Mesenteric fat pad (tissue), 1 donor: ENCODE measurements at regions not wholly inside any gene's neighbourhood (a gene's known extent, or its start where the extent isn't known, plus 50 kb on each side); places are given as distances from the start of the nearest gene placed in this dataset.

Experiments used
- DNase-seq: peaks from one replicate; pipeline ENCODE4 v3.0.0-alpha.2; 2020; ENCODE audit warnings: low spot score
- donor health status: DM: yes; HTN: yes; CAD: no.

DNA sequence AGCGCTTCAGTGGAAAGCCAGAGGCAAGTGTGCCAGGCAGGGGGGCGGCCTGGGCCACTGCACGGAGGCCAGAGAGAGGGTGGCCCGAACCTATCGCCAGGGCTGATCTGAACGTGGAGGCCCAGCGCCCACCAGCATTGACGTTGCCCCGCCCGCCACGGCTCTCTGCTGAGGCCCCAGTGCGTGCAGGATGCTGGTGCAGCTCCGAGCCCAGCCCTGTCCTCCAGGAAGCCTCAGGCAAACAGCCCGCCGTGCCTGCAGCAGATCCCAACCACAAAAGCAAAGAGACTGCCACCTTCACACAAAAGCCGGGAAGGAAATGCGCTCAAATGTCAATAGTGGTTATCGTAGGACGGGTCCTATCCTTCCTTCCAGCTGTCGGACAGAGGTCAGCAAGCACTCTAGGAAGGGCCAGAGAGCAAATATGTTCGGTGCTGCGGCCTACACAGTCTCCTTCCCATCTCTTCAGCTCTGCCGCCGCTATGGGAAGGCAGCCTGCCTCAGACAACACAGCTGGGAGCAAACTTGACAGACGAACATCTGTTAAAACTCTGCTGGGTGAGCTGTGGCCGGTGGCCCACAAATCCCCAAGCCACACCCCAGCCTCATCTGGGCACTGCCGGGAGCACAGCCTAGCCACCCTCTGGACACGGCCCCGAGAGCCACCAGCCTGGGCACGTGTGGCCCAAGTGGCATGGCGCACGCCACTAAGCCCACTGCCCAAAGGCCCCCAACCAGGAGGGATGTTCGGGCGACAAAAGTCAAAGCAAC is 146.2 kb downstream of the CRYBB2 start:
- no peak for DNase-seq

DNA sequence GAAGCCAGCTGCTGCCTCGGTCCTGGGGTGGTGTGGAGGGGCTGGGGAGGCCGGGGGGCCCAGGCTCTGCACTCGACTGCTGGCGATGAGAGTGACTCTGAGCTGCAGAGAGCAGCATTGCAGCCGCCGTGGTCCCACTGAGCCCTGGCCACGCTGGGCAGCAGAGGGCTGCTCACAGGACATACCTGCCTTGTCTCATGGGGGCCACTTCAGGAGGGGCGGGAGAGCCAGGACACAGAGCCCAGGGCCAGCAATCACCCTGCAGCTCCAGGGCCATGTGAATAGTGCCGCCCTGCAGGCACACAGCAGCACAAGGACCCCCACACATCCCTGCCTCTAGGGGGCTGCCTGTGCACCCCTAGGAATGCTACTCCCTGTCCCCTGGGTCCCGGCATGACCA is 147.0 kb downstream of the CRYBB2 start:
- no peak for DNase-seq

DNA sequence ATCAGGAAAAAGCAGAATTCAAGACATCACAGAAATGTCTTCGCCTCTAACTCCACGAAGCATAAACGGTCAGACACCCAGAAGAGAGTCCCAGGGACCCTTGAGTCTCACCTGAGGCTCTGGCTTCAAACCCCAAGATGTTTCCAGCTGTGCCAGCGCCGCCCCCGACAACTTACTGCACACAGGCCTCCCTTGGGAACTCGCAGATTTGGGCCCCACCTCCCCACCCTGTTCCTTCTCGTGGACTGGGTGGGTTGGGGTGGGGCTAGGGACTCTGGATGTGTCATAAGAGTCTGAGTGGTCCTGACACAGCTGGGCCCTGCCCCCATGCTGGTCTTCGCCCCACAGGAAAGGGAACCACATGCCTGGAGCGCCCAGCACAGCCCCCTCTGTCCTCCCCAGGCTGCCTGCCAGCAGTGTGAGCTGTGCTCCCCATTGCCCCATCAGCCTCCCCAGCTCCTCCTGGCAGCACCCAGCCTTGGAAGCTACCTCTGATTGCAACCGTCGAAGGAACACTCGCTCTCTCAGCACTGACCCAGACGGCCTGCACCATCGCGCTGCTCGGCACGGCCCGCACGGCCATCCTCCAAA is 147.5 kb downstream of the CRYBB2 start:
- DNase-seq, result no peak

DNA sequence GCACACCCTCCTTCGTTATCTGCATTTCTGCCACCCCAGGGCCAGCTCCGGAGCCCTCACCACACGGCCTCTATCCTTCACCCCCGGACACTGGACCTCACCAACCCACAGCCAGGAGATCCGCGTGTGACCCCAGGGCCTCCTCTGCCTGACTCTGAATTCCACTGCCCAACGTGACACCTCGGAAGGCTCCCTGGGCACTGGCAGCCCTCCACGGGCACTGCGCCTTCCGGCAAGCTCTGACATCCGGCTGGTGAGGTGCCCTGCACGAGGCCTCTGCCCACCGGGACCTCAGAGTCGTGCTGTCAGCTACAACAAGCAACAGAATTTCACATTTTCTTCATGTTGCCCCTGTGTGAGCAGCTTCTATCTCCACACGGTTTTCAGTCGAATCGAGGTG is 148.3 kb downstream of the CRYBB2 start:
- no peak for DNase-seq

DNA sequence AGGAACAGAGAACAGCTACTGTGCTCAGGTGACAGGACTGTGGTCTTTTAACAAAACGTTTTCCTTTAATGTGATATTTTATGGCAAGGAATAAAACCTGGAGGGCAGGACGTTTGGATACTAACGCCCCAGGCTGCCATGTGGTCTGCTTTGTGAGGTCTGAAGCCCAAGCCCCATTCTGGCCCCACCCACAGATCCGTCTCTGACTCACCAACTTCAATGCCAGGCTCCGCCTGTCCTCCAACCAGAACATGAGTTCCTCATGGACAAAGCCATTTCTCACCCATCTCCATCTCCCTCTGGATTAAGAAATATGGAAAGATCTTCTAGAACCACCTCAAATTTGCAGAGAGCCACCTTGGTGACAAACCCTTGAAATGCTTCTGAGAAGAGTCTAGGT is 148.8 kb downstream of the CRYBB2 start:
- no peak for DNase-seq

DNA sequence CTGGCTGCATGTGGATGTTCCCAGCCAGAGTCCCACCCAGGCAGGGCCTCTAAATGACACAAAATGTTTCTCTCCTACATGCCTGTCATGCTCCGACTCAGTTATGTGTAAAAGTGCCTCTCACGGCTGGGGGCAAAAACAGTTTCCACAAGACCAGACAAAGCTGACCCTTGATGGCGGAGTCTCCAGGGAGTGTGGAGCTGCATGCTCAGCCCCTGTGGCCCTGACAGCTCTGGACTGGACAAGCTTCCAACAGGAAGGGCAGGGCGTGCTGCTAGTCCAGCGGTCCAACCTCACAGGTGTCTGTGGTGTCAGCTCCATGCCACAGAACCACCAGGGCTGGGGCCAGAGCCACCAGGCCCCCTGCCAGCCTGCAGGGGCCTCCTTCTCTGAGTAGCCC is 149.6 kb downstream of the CRYBB2 start:
- no peak for DNase-seq

DNA sequence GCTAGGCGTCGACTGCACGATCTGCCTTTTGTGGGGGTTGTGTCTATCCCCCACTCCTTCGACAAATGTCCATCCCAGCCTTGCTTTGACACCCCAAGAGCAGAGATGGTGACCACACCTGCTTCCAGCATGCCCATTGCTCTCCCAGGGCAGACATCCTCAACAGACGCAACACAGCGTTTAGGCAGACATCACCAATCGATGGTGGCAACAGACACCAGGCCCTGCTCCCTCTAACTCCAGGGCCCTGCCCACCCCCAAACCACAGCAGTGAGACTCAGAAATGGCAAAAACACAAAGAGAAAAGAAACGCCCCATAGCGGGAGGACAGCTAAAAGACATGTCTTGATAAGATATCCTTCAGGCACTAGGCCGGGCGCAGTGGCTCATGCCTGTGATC is 150.9 kb downstream of the CRYBB2 start:
- DNase-seq, result no peak

DNA sequence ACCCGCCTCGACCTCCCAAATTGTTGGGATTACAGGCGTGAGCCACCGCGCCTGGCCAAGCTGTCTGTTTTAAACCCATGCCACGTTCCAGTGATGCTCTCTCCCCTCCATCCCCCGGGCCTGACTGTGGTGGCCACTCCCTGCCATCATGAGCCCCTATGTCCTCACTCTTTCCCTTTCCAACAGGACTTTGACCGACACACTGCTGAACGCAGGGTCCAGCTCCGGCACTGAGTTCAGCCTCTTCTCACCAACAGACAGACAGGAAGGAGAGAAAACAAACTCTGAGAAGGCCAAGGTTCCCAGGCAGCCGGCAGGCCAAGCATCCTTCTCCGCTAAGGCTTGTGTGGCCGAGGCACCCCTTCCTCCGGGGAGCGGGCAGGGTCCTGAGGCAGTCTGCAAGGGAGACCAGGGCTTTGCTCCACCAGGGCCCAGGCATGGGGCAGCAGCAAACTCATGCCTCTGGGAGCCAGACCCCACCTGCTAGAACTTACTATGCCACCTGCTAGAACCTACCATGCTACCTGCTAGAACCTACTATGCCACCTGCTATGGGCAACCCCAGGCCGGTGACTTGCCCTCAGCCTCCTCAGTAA is 152.7 kb downstream of the CRYBB2 start:
- no peak for DNase-seq

DNA sequence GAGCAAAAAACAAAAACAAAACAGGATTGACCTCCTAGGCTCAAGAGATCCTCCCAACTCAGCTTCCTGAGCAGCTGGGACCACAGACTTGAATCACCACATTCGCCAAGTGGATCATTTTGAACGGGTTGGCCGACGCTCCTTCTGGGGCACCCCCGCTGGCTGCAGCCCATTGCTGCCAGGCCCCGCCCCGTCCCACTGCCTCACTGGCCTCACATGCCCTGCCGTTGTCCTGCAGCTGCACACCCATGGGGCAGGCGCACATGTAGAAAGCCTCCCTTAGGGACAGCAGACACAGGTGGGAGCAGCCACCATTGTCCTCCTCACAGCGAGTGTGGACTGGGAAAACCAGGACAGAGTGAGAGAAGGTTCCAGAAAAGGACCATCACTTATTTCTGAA is 154.5 kb downstream of the CRYBB2 start:
- DNase-seq, result no peak

DNA sequence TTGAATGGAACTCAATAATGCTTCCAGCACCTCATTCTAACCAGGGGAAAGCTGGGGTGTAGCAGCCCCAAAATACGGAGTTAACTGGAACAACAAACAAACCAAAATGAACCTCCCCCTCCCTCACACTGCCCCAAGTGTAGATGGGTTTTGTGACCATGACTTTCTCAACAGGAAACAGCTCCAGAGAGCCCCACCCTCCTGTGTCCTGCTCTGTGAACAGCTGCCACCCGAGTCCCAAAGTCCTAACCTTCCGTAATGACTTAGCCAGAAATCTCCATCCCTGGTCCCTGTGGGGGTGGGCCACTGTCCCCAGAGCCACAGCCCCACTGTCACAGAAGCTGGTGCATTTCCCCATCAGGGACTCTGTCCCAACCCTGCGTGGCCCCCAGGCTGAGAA is 155.4 kb downstream of the CRYBB2 start:
- no peak for DNase-seq

DNA sequence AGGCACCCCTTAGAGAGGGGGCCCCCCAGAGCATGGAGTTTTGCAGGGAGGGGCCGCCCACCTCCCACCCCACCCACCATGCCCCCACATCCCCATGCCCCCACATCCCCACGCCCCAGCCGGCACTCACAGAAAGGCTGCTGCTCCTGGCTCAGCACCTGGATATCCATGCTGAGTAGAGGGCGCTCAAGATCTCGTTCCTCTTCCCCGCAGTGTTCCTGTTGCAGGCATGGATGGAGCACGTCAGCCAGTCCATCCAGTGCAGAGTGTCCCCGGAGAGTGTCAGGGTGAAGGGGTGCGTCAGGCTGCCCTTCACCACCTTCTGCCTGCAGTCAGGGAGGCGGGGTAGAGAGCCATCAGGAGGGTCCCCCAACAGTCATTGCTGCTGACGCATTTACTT is 156.2 kb downstream of the CRYBB2 start:
- no peak for DNase-seq

DNA sequence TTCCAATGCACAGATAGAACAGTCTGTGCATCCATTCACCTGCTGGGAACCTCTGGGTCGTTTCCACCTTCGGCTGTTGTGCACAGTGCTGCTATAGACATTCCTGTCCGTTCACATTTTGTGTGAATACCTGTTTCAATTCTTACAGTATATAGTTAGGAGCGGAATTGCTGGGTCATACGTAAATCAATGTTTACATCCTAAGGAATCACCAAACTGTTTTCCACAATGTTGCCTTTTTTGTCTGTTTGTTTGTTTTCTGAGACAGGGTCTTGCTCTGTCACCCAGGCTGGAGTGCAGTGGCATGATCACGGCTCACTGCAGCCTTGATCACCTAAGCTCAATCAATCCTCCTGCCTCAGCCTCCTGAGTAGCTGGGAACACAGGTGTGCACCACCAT is 158.3 kb downstream of the CRYBB2 start:
- DNase-seq, result no peak

DNA sequence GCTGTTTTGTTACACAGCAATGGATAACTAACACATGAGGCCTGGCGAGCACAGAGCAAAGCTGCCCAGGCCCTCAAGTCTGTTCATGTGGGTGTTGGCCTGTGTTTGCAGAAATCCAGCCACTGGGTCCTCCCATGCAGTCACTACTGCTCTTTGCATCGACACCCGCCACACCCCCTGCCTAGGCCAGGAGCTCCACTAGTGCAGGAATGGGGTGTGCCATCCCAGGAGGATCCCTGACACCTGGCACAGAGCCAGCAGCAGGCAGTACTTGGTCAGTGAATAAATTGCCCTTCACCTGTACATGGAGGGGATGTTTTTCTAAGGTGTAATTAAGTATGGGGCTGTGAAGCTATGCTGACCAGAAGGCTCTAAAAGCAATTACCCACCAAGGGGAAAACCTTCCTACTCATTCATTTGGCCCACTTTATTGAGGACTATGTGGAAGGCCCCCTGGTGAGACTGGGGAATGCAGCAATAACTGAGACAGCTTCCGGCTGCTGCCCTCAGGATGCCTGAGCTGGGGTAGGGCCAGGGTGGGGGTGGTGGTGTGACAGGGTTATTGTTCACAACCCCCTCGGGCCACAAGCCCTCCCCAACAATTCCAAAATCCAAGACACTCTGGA is 160.8 kb downstream of the CRYBB2 start:
- DNase-seq, result no peak

DNA sequence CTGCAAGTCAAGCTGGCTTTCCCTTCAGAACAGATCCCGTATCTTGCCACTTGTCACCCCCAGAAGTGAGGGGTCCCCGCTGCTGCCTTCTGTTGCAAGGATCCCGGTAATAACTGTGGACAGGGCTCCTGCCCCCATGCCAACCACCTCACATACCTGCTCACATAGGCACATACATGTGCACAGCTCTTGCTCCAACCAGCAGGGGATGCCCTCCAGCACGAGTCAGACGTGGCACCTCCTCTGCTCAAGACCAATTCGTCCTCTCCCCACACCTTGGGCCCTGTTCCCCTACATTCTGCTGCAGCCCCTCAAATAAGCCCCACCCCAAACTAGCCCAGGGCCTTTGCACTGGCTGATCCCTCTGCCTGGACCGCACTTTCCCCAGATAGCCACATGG is 163.3 kb downstream of the CRYBB2 start:
- no peak for DNase-seq

DNA sequence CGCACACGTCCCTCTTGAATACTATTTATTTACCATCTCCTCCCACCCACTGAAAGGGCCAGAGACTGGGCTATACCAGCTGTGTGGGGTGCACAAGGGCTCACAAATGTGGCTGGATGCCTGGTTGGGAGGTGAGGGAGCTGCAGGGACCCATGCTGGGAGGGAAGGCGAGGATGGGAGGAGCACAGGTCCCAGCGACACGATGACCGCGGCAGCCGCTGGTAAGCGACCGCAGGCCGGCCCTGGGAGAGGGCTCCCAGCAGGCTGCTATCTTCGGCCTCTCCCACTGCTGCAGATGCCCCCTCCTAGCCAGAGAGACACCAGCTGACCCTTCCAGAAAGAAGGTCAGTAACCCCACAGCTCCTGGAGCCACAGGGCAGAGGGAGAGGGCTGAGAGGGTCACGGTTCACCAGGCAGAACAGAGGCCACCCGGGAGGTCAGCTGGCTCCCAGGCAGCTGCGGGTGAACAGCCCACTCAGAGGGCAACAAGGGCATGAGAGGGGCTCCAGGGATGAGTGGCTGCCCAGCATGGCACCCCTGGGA is 163.9 kb downstream of the CRYBB2 start:
- DNase-seq, result no peak

DNA sequence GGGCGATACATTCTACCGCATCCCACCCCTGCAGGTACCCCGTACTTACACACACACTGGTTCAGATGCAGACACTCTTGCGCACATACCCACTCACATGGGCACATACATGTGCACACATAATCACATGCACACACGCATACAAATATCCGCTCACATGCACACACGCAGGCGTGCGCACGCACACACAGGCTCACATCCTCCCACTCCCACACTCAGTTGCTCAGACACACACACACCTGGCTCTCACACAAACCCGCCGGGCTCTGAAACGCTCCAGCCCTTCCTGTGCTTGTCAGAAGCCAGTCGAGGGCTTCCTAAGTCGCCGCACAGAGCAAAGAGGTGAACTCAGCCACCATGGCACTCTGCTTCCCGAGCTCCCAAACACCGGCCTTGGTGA is 164.5 kb downstream of the CRYBB2 start:
- no peak for DNase-seq

DNA sequence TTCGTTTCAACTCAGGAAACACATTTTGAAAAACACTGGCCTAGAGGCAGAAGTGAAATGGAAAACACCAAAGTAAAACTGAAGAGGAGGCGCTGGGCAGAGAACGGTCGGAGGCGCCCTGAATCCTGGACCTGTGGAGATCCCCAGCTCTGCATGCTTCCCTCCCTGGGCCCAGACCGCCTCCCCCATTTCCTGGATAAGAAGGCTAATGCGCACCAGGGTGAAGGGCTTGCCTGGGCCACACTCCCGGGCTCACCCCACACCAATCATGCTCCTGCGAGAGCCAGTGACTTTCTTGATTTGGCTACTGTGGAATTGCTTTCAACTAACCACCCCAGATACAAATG is 167.1 kb downstream of the CRYBB2 start:
- no peak for DNase-seq

DNA sequence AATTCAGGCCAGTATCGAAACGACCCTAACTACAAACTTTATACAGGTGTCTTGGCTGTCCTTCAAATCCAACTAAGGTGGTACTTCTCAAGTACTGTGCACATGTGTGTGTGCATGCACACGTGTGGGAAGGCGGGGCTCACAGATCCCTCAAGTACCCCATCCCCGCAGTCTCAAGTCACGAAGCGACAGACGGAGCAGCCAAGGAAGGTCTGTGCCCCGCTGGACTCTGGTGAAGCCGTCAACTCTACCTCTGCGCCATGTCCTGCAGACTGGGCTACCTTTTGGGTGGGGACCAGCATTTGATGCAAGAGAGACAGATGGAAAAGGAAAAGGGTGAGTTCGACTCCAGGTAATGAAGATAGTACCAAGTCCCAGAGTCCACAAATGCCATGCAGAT is 169.0 kb downstream of the CRYBB2 start:
- no peak for DNase-seq

DNA sequence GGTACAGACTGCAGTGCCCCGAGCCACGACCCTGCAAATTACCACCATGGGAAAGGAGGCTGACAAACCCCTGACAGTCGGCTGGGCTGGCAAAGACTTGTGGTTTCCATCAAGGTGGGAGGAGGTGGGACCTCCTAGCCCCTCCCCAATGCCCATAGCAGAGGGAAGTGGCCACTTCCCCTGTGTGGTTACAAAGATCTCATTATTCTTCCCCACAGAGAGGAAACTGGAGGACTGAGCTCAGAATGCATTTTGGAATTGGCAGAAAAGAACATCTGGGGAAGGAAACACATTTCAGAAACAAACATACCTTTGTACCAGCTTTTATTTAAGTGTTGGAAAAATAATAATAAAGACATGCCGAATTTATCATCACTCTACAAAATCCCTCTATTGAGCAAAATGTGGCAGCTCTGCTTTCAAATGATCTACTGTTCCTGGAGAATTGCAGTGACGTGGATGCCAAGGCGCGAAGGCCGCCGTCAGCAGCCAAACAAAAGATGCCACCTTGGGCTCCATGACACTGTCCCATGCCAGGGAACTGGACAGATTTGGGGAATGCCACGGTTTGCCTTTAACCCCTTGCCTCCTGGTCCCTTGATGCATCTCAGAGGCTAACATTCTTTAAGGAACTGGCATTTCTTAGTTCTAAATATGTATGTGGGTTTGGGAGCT is 169.6 kb downstream of the CRYBB2 start:
- no peak for DNase-seq

DNA sequence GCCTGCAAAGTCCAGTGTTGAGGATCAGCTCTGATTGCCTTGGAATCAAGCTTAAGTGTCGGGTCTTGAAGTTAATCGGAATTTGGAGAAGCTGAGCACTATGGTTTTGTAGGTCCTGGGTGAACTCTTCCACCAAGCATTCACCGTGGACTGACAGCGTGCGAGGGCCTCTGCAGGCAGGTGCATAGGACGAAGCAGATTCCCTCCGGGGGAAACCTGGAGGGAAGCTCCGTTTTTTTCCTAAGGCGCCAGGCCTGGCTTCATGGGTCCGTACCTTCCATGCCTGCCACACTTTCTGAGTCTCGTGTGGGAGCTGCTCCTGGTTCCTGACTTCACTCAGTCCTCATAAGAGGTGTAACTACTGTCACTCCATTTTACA is 170.1 kb downstream of the CRYBB2 start:
- no peak for DNase-seq

DNA sequence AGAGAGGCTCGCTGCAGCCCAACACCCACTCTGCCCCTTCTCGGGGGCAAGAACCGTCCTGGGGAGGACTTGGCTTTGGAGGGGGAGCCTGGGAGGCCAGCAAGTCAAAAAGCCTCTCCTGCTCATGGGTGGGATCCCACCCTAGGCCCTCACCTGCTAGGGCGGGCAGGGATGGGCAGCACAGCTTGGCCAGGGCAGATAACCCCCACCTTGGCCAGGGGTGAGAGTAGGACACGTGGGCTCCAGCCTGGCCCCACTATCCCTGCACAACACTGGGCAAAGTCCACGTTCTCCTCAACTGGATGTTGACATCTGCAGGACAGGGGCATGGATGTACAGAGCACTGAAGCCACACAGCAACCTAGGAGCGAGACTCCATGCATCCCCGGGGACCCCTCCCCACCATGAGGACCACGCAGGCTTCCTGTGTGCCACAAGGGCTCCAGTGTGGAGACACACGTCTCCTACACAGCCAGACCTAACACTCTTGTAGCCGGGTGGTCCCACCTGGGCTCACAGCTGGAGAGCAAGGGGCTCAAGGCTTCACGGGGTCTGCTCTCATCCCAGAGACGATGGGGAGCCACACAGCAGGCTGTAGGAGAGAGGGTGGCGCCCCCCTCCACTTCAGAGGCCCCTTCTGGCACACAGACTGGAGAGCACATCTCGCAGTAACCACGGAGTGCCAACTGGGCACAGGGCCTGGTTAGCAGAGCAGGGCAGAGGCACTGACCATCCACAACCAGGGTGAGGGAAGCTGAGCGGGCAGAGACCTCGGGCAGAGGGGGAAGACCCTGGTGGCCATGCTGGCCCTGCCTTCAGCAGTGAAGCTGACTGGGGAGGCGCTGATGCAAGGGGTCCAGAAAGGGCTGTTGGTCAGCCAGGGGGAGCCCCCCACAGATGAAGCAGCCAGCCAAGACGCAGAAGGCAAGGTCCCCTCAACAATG is 171.1 kb downstream of the CRYBB2 start:
- no peak for DNase-seq
